GM19193 (cell line): ENCODE measurements at regions not wholly inside any gene's neighbourhood (a gene's known extent, or its start where the extent isn't known, plus 50 kb on each side); places are given as distances from the start of the nearest gene placed in this dataset.

Experiments used
- POLR2A ChIP-seq: IDR thresholded peaks from 4 replicates; pipeline ENCODE4 v1.6.1; 2011; ENCODE audit not compliant: insufficient read depth, insufficient read length; ENCODE audit errors: extremely low read depth

DNA sequence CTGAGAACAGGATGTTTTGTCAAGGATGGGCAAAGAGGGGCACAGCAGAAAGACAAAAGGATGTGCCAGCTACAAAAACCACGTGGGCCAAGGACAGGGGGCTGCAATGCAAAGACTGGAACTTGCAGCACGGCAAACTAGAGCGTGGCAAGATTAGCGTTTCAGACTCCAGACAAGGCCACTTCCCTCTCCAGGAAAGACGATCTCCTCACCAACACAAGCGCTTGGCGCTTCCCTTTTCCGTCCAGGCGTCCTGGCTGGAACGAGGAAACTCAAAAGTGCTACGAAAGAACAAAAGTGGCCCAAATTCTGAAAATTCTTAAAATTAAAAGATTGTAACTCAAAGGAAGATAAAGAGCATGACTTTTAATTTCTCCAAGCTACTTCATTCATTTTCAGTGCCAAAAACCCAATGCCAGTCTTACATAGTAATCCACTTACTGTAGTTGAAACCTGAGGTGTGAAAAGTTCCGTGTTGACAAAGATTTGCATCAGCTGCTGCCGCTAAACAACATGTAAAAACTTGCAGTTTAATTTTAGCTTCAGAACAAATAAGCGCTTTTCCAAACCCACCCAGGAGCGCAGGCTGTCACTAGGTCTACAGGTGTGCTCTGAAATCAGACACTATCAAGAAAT lies 207.1 kb upstream of the RREB1 start:
- no peak for TF ChIP-seq POLR2A

DNA sequence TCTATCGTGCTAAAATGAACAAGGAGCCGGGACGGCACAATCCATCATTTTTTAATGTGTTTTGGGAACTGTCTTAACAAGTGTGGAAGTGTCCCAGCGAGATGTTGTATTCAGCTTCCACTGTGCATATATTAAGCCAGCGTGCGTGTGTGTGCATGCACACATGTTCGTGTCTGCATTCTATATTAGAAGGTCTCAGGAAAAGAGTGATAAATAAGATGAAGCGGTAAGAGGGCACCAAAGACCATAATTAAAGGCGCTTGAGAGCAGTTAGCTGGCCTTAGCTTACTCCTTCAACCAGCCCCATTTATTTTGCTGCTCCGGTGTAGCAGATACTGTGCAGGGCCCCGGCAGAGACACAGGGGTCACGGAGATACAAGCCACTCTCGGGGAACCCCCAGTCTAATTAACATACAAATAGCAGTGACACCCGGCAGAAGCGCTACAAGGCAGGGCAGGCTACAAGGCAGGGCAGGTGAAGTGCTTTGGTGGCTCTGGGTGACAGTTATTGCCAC lies 206.5 kb upstream of the RREB1 start:
- no peak for TF ChIP-seq POLR2A

DNA sequence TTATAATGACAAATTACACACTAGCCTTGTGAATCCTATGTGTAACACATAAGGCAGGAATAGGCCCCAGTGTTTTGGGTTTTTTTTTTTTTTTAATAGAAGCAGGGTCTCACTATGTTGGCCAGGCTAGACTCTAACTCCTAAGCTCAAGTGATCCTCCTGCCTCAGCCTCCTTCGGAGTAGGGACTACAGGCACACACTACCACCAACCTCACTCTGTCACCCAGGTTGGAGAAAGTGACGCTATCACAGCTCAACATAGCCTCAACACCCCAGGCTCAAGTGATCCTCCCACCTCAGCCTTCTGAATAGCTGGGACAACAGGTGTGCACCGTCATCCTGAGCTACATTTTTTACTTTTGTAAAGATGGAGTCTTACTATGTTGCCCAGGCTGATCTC lies 205.8 kb upstream of the RREB1 start:
- no peak for TF ChIP-seq POLR2A

DNA sequence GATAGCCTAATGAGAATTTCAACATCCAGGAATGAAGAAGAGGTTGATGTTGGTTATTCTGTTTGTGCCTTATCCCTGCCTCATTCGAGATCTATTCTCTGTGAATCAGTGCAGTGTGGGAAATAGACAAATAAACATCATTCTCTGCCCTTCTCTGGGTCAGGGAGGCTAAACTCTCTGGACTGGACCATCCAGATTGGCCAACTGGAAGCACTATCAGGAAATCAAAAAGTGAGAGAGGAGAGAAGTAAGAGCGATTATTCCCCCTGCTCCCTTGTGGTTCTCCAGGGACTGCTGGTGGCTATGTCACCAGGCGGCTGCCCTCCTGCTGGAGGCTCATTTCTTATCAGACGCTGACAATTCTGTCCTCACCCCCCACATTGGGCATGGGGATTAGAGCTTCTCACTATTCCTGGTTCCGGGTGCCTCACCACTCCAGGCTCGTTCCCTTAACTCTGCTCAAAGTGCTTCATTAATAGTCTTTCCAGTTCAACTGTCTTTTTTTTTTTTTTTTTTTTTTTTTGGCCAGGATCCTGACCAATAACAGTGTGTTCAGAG lies 201.7 kb upstream of the RREB1 start:
- TF ChIP-seq POLR2A, result no peak

DNA sequence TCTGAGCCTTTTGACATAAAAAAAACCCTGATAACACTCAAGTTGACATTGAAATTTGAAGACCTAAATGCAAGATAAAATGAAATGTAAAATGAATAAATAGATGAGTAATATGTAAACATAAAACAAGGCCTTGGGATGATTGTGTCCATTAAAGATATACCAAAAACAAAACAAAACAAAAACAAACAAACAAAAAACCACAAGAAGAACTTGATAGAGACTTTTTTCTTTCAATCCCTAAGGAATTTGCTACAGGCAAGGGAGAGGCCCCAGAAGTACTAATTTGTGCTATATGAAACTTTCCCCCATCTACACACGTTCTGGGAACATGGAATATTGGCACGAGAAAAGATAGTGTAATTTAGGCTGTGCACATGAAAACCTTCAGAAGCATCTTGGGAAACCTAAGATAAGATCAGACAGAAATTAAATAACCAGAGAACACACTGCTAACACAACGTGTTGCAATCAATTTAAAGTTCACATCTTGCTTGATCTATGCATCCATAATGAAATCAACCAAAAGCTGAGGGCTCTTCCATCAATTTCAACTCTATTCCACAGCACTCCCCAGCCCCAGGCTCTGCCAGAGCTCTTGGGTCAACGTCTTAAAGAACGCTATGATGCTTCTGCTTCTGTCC lies 201.1 kb upstream of the RREB1 start:
- no peak for TF ChIP-seq POLR2A

DNA sequence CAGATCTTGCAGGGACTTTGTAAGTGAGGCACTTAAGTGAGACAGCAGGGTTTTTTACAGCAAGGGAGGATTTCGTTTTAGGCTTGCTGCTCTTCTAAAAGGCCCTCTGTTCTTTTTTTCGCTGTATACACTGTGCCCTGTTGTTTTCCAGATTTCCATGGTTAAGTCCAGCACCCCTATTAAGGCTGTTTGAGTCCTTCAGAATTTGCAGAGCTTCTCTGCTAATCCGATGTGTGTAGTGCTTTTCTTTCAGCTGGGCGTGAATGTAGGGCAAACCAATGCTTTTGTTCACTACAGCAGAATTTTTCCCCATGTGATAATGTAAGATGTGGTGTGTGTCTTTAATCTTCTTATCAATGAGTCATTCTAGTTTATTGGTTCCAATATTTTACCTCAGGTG lies 200.5 kb upstream of the RREB1 start:
- no peak for TF ChIP-seq POLR2A

DNA sequence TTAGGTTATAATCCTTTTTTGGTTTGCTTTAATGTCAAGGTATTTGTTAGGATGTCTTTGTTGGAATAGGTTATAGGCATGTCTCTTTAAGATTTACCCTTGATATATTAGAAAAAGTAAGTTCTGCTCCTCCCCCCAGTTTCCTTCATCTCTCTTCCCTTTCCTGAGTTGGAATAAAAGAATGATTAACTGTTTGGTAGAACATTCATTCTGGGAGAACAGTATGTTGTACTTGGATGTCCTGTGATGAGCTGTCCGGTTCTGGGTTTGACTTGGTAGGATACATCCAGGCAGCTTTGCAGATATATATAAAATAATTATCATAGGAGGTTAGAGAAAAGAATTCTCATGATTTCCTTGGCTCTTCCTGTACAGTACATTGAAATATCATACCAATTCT lies 199.6 kb upstream of the RREB1 start:
- no peak for TF ChIP-seq POLR2A

DNA sequence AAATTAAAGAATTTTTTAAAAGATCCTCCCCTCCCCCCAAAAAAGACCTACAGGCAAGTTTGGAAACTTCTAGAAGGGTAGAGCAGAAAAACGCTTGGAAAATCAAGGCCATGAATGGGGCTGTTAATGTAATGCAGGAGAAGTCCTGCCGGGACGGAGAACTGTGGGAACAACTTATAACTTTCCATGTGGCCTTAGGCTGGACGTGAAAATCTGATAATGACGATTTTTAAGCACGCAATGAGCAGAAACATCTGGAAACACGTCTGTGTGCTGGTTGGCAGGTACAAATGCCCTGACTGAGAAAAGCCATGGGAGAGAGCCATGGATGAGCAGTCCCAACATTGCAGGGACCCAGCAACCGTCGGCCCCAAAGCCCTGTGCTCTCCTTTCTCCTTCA lies 198.7 kb upstream of the RREB1 start:
- no peak for TF ChIP-seq POLR2A

DNA sequence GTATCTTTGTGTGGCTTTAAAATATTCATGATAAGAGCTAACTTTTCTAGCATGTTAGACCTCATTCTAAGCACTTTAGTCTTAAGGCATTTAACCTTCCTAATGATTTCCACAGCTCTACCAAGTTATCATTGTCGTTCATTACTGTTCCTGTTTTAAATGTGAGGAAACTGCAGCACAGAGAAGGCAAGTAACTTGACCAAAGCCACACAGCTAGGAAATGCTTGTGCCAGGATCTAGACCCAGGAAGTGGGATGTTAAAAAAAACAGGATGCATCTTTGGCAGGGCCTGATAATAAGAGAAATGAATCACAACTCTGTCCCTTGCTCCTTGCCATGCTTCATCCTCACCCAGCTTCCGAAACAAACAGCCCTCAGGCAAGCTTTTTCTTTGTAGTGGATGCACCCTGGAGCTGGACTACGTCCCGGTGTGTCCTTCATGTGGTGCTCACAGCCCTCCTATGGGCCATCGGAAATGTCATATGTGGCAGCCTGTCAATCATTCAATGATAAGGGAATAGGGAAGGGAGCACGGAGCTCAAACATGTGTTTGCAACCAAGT lies 196.9 kb upstream of the RREB1 start:
- no peak for TF ChIP-seq POLR2A

DNA sequence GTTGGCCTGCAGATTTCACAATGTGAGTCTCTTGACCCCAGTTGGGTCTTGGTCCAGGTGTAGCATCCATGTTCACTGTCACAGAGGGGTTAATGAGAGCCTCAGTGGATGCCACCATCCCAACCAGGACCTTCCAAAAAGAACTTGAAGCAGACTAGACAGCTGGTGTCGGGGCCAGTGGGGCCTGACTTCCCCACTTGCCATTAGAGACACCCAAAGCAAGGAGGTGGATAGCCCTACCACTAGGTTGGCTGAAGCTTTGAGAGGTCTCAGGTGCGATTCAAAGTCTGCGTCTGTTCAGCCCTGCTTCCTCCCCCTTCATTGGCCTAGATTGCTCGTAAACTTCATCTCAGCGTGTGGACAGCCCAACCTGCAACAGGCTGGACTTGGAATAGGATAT lies 196.4 kb upstream of the RREB1 start:
- no peak for TF ChIP-seq POLR2A

DNA sequence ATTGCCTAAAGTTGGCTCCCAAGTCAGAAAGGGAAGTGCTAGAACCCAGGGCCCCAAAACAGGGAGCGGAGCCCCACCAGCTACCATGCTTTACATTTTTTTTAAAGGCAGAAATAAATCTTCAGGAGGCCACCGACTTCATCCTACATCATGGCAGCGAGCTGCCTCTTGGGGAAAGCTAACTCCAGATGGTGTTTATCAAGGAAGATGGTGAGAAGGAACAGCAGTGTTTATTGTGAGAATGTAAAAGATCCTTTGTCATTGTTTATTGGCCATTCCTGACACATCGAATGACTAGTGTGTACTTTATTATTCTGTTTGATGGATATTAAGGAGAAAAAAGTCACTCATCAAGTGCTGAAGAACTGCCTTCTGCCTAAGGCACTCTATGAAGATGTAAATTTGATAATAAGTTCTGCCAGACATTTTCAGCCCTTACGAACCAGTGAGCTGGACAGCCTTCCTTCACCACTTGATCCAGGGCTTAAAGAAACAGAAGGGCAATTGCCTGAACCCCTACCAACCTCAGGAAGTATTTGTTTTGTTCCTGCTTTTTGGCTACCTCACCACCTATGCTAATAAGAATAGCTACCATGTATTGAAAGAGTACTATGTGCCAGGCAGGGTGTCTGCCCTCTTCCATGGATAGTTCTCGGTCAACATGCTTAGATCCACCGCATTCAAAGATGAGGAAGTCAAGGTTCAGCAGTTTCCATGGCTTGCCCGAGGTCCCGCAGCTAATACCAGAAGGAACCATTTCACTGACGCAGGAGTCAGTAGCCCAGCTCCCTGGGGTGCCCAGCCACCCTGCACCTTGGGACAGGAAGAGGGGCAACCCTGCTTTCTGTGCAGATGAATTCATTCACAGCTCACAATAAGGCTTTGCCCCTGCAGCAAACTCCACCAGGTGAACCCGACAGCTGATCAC lies 194.7 kb upstream of the RREB1 start:
- no peak for TF ChIP-seq POLR2A

DNA sequence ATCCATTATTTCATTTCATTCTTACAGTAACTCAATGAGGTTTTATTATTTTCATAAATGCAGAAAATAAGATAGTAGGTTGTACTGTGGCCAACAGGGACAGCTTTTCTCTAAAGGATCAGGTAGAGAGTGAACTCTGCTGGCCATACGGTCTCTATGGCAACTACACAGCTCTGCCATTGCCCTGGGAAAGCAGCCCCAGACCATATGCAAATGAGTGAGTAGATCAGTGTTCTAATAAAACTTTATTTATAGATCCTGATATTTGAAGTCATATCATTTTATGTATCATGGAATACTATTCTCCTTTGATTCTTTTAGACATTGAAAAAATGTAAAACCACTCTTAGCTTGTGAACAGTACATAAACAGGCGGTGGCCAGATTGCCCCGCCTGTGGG lies 192.5 kb upstream of the RREB1 start:
- TF ChIP-seq POLR2A, result no peak

DNA sequence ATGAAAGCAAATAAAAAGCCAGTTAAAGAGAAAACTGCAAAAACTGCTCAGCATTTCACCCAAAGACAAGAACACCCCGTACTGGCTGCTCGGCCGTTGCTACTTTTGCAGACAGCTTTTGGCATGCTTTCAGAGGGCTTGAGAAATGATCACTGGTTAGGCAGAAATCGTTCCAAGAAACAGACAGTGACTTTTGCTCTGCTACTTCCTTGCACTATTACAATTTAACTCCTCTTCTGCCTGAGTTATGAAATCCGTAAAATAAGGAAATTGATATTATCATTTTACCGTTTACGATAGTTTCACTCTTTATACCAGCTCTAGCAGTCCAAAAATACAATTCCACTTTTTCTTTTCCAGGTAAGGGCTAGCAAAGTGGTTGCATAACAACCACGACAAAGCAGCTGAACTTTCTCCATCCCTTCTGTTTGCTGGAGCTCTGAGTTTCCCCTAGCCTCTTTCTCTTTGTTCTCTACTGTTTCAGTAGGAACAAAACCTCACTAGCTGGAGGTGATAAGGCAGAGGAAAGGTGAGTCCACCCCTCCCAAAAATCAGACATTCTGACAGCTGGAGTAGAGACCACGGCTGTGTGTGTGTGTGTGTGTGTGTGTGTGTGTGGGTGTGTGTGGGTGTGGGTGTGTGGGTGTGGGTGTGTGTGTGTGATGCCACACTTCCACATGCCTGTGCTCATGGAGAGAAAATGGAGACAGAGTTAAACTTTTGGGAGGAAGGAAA lies 191.8 kb upstream of the RREB1 start:
- no peak for TF ChIP-seq POLR2A

DNA sequence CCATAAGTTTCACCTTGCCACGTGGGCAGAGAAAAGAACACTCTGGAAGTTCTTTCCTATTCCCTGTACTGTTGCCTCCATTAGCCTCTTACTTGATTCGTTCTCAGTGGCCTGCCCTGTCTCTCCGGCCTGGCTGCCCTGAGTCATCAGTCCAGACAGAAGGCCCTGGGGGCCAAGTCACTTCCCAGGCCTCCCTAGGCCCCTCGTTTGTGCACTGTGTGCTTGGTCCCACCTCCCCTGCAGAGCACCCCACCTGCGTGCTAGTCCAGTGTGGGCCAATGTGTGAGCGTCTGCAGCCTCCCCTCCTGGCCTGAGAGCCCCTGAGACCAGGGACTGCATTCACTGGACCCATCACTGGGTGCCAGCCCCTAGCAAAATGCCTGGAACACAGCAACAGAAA lies 191.2 kb upstream of the RREB1 start:
- TF ChIP-seq POLR2A, result no peak

DNA sequence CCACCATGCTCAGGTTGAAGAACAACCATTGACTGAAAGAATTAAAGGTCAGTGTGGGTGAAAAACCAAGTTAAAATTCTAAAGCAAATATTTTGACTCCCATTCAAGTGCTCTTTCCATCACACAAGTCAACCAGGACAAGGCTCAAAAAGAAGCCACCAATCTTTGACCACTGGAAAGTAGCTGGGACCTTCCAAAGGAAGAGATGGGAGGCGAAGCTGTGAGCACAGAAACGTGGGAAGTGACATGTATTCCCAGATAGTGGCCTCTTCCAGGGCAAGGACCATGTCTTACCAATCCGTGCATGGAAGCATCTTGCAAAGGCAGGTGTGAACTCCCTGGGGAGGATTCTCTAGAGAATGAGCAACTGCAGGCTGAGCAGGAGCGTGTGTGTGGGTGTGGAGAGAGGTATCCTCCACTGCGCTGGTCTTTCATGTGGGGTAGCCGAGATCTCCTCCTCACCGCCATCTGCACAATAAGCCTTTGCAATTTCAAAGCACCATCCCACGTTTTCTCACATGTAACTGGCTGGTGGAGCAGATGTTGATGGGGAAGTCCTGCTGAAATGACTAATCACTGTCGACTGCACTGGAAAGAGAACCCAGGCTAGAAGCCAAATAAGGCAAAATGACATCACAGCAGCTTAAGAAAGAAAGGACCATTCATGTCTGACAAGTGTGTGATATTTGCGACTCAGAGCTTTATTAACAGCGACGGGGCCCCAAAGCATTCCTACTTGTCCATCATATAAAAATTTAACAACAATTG lies 189.4 kb upstream of the RREB1 start:
- no peak for TF ChIP-seq POLR2A
